ENCODE measurements at regions not wholly inside any gene's neighbourhood (a gene's known extent, or its start where the extent isn't known, plus 50 kb on each side); places are given as distances from the start of the nearest gene placed in this dataset.
"Not testable (repeated sequence)": the region's sequence is repeated elsewhere in the genome, so short reads cannot be mapped to it uniquely, and the experiment has no call there.

DNA sequence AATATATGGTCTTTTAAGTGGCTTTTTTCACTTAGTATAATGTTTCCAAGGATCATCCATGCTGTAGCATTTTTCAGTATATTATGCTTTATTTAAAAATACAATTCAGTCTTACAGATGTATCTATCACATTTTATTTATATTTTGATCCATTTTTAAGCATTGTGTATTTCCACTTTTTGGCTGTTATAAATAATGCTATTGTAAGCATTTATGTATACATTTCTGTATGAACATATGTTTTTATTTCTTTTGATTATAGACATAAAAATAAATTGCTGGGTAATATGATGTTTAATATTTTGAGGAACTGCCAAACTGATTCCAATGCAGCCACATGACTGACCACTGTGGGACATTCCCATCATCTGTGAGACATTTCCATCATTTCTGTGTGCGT lies 1662.0 kb downstream of the REEP3 start:
- H4K8ac ChIP-seq (ENCODE audit: low read length), result no peak overlapping the region

DNA sequence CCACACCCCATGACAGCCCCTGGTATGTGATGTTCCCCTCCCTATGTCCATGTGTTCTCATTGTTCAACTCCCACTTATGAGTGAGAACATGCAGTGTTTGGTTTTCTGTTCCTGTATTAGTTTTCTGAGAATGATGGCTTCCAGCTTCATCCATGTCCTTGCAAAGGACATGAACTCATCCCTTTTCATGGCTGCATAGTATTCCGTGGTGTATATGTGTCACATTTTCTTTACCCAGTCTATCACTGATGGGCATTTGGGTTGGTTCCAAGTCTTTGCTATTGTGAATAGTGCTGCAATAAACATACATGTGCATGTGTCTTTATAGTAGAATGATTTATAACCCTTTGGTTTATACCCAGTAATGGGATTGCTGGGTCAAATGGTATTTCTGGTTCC lies 1665.5 kb downstream of the REEP3 start:
- no CpG with 5 or more reads among the region's 1 CpG for WGBS
- not testable (repeated sequence) for H3K27me3 ChIP-seq (ENCODE audit: control insufficient read depth in 1 of 2, insufficient read depth in 1 of 2, low read length in 2 of 2); H2BK15ac ChIP-seq (ENCODE audit: low read depth, poor library complexity, severe bottlenecking); H2BK120ac ChIP-seq (ENCODE audit: low read depth, low read length); H3K18ac ChIP-seq (ENCODE audit: low read depth in 1 of 2, low read length in 2 of 2); H3K9me3 ChIP-seq (ENCODE audit: control insufficient read depth, low read length); H3K36me3 ChIP-seq (ENCODE audit: control insufficient read depth in 1 of 2, insufficient read depth in 2 of 2, low read depth in 1 of 2, low read length in 2 of 2); H3K4me2 ChIP-seq (ENCODE audit: low read length, poor library complexity, severe bottlenecking); H3K4me1 ChIP-seq (ENCODE audit: control insufficient read depth, insufficient read depth, low read depth, low read length); H2AK5ac ChIP-seq (ENCODE audit: low read length, severe bottlenecking); H3K4ac ChIP-seq (ENCODE audit: low read depth in 1 of 2, low read length in 2 of 2); H4K8ac ChIP-seq (ENCODE audit: low read length); H2BK12ac ChIP-seq (ENCODE audit: low read length in 2 of 2); H3K14ac ChIP-seq (ENCODE audit: low read length in 2 of 2); H2BK5ac ChIP-seq (ENCODE audit: low read depth, low read length, poor library complexity, severe bottlenecking); H3K23ac ChIP-seq (ENCODE audit: low read length in 2 of 2); H3K9ac ChIP-seq (ENCODE audit: low read length); H4K91ac ChIP-seq (ENCODE audit: low read length); DNase-seq; H3K4me3 ChIP-seq (ENCODE audit: insufficient read depth in 1 of 2, low read depth in 1 of 2, low read length in 2 of 2); H3K79me1 ChIP-seq (replicated peaks; ENCODE audit: low read length, poor library complexity, severe bottlenecking); H3K27ac ChIP-seq (ENCODE audit: low read length, poor library complexity, severe bottlenecking); H2AFZ ChIP-seq (ENCODE audit: low read depth, low read length)

More for the DNA sequence above, 1662.0 kb downstream of the REEP3 start:
- H4K91ac ChIP-seq (ENCODE audit: low read length), result no peak overlapping the region
- H3K4me3 ChIP-seq (ENCODE audit: insufficient read depth in 1 of 2, low read depth in 1 of 2, low read length in 2 of 2), result no peak overlapping the region
- no peak overlapping the region for H3K27ac ChIP-seq (ENCODE audit: low read length, poor library complexity, severe bottlenecking)
- no CpG with 5 or more reads among the region's 1 CpG for WGBS
- H3K4me2 ChIP-seq (ENCODE audit: low read length, poor library complexity, severe bottlenecking), result no peak overlapping the region
- no peak overlapping the region for H2AK5ac ChIP-seq (ENCODE audit: low read length, severe bottlenecking)
- H2BK12ac ChIP-seq (ENCODE audit: low read length in 2 of 2), result no peak overlapping the region
- no peak overlapping the region for H3K23ac ChIP-seq (ENCODE audit: low read length in 2 of 2)
- peaks cover 16% of the 10 kb centered on the region for H3K9me3 ChIP-seq (ENCODE audit: control insufficient read depth, low read length)
- no peak overlapping the region for H2BK120ac ChIP-seq (ENCODE audit: low read depth, low read length)
- H3K14ac ChIP-seq (ENCODE audit: low read length in 2 of 2), result no peak overlapping the region
- H3K27me3 ChIP-seq (ENCODE audit: control insufficient read depth in 1 of 2, insufficient read depth in 1 of 2, low read length in 2 of 2), result no peaks in the 10 kb centered on the region
- H3K4ac ChIP-seq (ENCODE audit: low read depth in 1 of 2, low read length in 2 of 2), result no peak overlapping the region
- H3K9ac ChIP-seq (ENCODE audit: low read length), result no peak overlapping the region
- DNase-seq, result no peak
- H2AFZ ChIP-seq (ENCODE audit: low read depth, low read length), result no peak overlapping the region
- H2BK5ac ChIP-seq (ENCODE audit: low read depth, low read length, poor library complexity, severe bottlenecking), result no peak overlapping the region
- H2BK15ac ChIP-seq (ENCODE audit: low read depth, poor library complexity, severe bottlenecking), result no peak overlapping the region
- no peak overlapping the region for H3K18ac ChIP-seq (ENCODE audit: low read depth in 1 of 2, low read length in 2 of 2)
- no peaks in the 10 kb centered on the region for H3K4me1 ChIP-seq (ENCODE audit: control insufficient read depth, insufficient read depth, low read depth, low read length)
- H3K79me1 ChIP-seq (replicated peaks; ENCODE audit: low read length, poor library complexity, severe bottlenecking), result no peaks in the 10 kb centered on the region
- H3K36me3 ChIP-seq (ENCODE audit: control insufficient read depth in 1 of 2, insufficient read depth in 2 of 2, low read depth in 1 of 2, low read length in 2 of 2), result no peaks in the 10 kb centered on the region

GRCh38 chr10:65194126-65194525 lies 1672.9 kb downstream of the REEP3 start:
- no peaks in the 10 kb centered on the region for H3K79me1 ChIP-seq (replicated peaks; ENCODE audit: low read length, poor library complexity, severe bottlenecking)
- H3K4me1 ChIP-seq (ENCODE audit: control insufficient read depth, insufficient read depth, low read depth, low read length), result peaks cover 1% of the 10 kb centered on the region
- H3K18ac ChIP-seq (ENCODE audit: low read depth in 1 of 2, low read length in 2 of 2), result no peak overlapping the region
- H2BK120ac ChIP-seq (ENCODE audit: low read depth, low read length), result no peak overlapping the region
- peak overlapping the region; percentile 54 for H3K27ac ChIP-seq (ENCODE audit: low read length, poor library complexity, severe bottlenecking)
- no peak for DNase-seq
- no peak overlapping the region for H2BK5ac ChIP-seq (ENCODE audit: low read depth, low read length, poor library complexity, severe bottlenecking)
- no peak overlapping the region for H3K14ac ChIP-seq (ENCODE audit: low read length in 2 of 2)
- H3K9ac ChIP-seq (ENCODE audit: low read length), result no peak overlapping the region
- H3K4ac ChIP-seq (ENCODE audit: low read depth in 1 of 2, low read length in 2 of 2), result no peak overlapping the region
- H3K4me3 ChIP-seq (ENCODE audit: insufficient read depth in 1 of 2, low read depth in 1 of 2, low read length in 2 of 2), result no peak overlapping the region
- H2AK5ac ChIP-seq (ENCODE audit: low read length, severe bottlenecking), result no peak overlapping the region
- H3K23ac ChIP-seq (ENCODE audit: low read length in 2 of 2), result no peak overlapping the region
- no peaks in the 10 kb centered on the region for H3K36me3 ChIP-seq (ENCODE audit: control insufficient read depth in 1 of 2, insufficient read depth in 2 of 2, low read depth in 1 of 2, low read length in 2 of 2)
- H4K91ac ChIP-seq (ENCODE audit: low read length), result no peak overlapping the region
- H4K8ac ChIP-seq (ENCODE audit: low read length), result no peak overlapping the region
- WGBS, result 88% methylated on average over 5 of the region's 7 CpGs
- H2BK12ac ChIP-seq (ENCODE audit: low read length in 2 of 2), result no peak overlapping the region
- no peaks in the 10 kb centered on the region for H3K27me3 ChIP-seq (ENCODE audit: control insufficient read depth in 1 of 2, insufficient read depth in 1 of 2, low read length in 2 of 2)
- H3K4me2 ChIP-seq (ENCODE audit: low read length, poor library complexity, severe bottlenecking), result no peak overlapping the region
- no peak overlapping the region for H2BK15ac ChIP-seq (ENCODE audit: low read depth, poor library complexity, severe bottlenecking)
- no peaks in the 10 kb centered on the region for H3K9me3 ChIP-seq (ENCODE audit: control insufficient read depth, low read length)
- H2AFZ ChIP-seq (ENCODE audit: low read depth, low read length), result no peak overlapping the region

- no peak overlapping the region for H4K8ac ChIP-seq (ENCODE audit: low read length)
- H3K27me3 ChIP-seq (ENCODE audit: control insufficient read depth in 1 of 2, insufficient read depth in 1 of 2, low read length in 2 of 2), result no peaks in the 10 kb centered on the region
- H3K23ac ChIP-seq (ENCODE audit: low read length in 2 of 2), result no peak overlapping the region
- H3K36me3 ChIP-seq (ENCODE audit: control insufficient read depth in 1 of 2, insufficient read depth in 2 of 2, low read depth in 1 of 2, low read length in 2 of 2), result no peaks in the 10 kb centered on the region
- peak overlapping the region; percentile 22 for H3K4me2 ChIP-seq (ENCODE audit: low read length, poor library complexity, severe bottlenecking)
- no peak overlapping the region for H2BK15ac ChIP-seq (ENCODE audit: low read depth, poor library complexity, severe bottlenecking)
- H2BK12ac ChIP-seq (ENCODE audit: low read length in 2 of 2), result no peak overlapping the region
- H3K27ac ChIP-seq (ENCODE audit: low read length, poor library complexity, severe bottlenecking), result peak overlapping the region; percentile 54
- no peaks in the 10 kb centered on the region for H3K79me1 ChIP-seq (replicated peaks; ENCODE audit: low read length, poor library complexity, severe bottlenecking)
- H2BK5ac ChIP-seq (ENCODE audit: low read depth, low read length, poor library complexity, severe bottlenecking), result no peak overlapping the region
- H2AFZ ChIP-seq (ENCODE audit: low read depth, low read length), result no peak overlapping the region
- H2AK5ac ChIP-seq (ENCODE audit: low read length, severe bottlenecking), result no peak overlapping the region
- H3K9ac ChIP-seq (ENCODE audit: low read length), result no peak overlapping the region
- no peak overlapping the region for H4K91ac ChIP-seq (ENCODE audit: low read length)
- H3K18ac ChIP-seq (ENCODE audit: low read depth in 1 of 2, low read length in 2 of 2), result no peak overlapping the region
- no peaks in the 10 kb centered on the region for H3K9me3 ChIP-seq (ENCODE audit: control insufficient read depth, low read length)
- no peak overlapping the region for H3K4ac ChIP-seq (ENCODE audit: low read depth in 1 of 2, low read length in 2 of 2)
- WGBS, result 100% methylated on average over 1 of the region's 2 CpGs
- no peak overlapping the region for H3K4me3 ChIP-seq (ENCODE audit: insufficient read depth in 1 of 2, low read depth in 1 of 2, low read length in 2 of 2)
- H3K4me1 ChIP-seq (ENCODE audit: control insufficient read depth, insufficient read depth, low read depth, low read length), result peaks cover 1% of the 10 kb centered on the region
- DNase-seq, result no peak
- H2BK120ac ChIP-seq (ENCODE audit: low read depth, low read length), result no peak overlapping the region
- no peak overlapping the region for H3K14ac ChIP-seq (ENCODE audit: low read length in 2 of 2)
These were observed 1673.4 kb downstream of the REEP3 start for GRCh38 chr10:65194555-65194954.

Data from mesenchymal stem cell (in vitro differentiated cells and primary cell).